ENCODE measurements at regions not wholly inside any gene's neighbourhood (a gene's known extent, or its start where the extent isn't known, plus 50 kb on each side); places are given as distances from the start of the nearest gene placed in this dataset.
A peak's percentile ranks its signal among the peaks of the same experiment; 100 is the strongest.

GRCh38 chrX:2627272-2627867 is 63.7 kb upstream of the CD99 start:
- peak; percentile 95 for ATAC-seq
- peak; percentile 79 to 85 for TF ChIP-seq CTCF (conservative IDR thresholded peaks at IDR 0.05; ENCODE audit: low read depth in 2 of 2)
- 0 out of 2 replicates have a peak, but pooled peaks have one; percentile 14 for TF ChIP-seq NANOG (IDR thresholded peaks at IDR 0.05; ENCODE audit: borderline replicate concordance)
- no peak for TF ChIP-seq ZNF462 (CRISPR knock-in tag; IDR thresholded peaks at IDR 0.05)

More at GRCh38 chrX:2627272-2627867, 63.7 kb upstream of the CD99 start:
- no peaks in the 10 kb centered on the region for H3K4me1 ChIP-seq (ENCODE audit: insufficient read depth)
- no peak overlapping the region for H3K27ac ChIP-seq (ENCODE audit: low read depth)
- no peak overlapping the region for H2AFZ ChIP-seq
- H3K27ac Mint-ChIP-seq: no peak overlapping the region
- peaks cover 6% of the 10 kb centered on the region; the same call in 1 of the 2 replicates for H3K79me2 ChIP-seq (replicated peaks; ENCODE audit: insufficient read depth)
- H3K36me3 ChIP-seq (ENCODE audit: insufficient read depth): peaks cover 33% of the 10 kb centered on the region
- no peak overlapping the region for H3K4me3 Mint-ChIP-seq
- peaks cover 6% of the 10 kb centered on the region; the same call in 1 of the 2 replicates for H4K20me1 ChIP-seq (replicated peaks; ENCODE audit: insufficient read depth)
- H3K9me2 ChIP-seq (ENCODE audit: insufficient read depth): peaks cover 8% of the 10 kb centered on the region; the same call in 1 of the 2 replicates
- peak; percentile 82 for DNase-seq (ENCODE audit: low spot score)
- peaks cover 9% of the 10 kb centered on the region for H3F3A ChIP-seq (replicated peaks; ENCODE audit: low read depth)
- no peak overlapping the region for H3K4me2 ChIP-seq
- peaks cover 5% of the 10 kb centered on the region; the same call in 2 of the 3 replicates for H3K4me1 Mint-ChIP-seq
- peaks cover 87% of the 10 kb centered on the region for H3K36me3 Mint-ChIP-seq (ENCODE audit: low read depth)
- H3K9me3 Mint-ChIP-seq: peaks cover 3% of the 10 kb centered on the region; the same call in 1 of the 3 replicates
- H3K4me3 ChIP-seq: no peak overlapping the region
- H3K27me3 Mint-ChIP-seq (ENCODE audit: insufficient read depth, low read depth, poor library complexity): peaks cover 5% of the 10 kb centered on the region
- H3K27me3 ChIP-seq (ENCODE audit: insufficient read depth): no peaks in the 10 kb centered on the region
